Adrenal gland (tissue), 5 donors: ENCODE measurements at regions not wholly inside any gene's neighbourhood (a gene's known extent, or its start where the extent isn't known, plus 50 kb on each side); places are given as distances from the start of the nearest gene placed in this dataset.

Experiments used
- POLR2A ChIP-seq, 2 donors: fragments of 450-650 bp; IDR thresholded peaks; one replicate each; pipeline ENCODE4 v1.6.1; 2017; ENCODE audit warnings: antibody characterized with exemption in 2 of 2, mild to moderate bottlenecking in 2 of 2, moderate library complexity in 1 of 2
- TF ChIP-seq, protein P1 (sequence below), 6 experiments: fragments of 450-650 bp in 4 of 6; fragments of 200-600 bp in 2 of 6; sonication (generic) in 1 of 6; IDR thresholded peaks; 1 replicate in 5 of 6; 2 replicates in 1 of 6; pipeline versions ENCODE4 v1.5.1 to v1.8.0; 2016 to 2021; ENCODE audit warnings: antibody characterized with exemption in 6 of 6, mild to moderate bottlenecking in 2 of 6, moderate library complexity in 1 of 6
- donor health status: DM: no; HTN: no; CAD: no.

DNA sequence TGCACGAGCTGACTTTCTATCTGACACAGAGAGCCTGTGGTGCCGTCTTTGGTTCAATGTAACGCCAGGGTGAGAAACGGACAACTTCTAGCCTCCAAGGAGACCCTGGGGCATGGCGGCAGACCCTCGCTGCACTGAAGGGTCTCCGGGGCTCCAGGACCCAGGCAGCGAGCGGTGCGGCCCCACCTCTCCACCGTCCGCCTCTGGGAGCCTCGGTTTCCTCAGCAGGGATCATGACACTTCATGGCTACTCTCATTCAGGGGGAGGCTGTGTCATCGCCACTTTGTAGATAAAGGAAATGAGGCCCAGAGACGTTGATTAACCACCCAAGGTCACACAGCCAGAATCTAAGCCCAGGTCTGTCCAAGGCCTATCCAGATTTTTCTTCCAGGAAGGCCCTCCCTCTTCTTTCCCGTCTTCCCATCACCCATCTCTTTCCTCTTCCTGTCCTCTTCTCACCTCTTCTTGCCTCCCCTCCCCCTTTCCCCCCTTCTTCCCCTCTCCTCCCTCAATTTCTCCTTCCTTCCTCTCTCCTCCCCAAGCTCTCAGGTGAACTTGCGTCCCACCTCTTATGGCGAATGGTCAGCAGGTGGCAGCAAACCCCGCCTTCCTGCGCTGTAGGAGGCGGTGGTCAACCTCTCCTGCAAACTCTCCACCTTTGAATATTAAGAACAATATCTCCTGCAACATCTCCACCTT is 69.3 kb upstream of the HMX1 start:
- TF ChIP-seq, protein P1, sequence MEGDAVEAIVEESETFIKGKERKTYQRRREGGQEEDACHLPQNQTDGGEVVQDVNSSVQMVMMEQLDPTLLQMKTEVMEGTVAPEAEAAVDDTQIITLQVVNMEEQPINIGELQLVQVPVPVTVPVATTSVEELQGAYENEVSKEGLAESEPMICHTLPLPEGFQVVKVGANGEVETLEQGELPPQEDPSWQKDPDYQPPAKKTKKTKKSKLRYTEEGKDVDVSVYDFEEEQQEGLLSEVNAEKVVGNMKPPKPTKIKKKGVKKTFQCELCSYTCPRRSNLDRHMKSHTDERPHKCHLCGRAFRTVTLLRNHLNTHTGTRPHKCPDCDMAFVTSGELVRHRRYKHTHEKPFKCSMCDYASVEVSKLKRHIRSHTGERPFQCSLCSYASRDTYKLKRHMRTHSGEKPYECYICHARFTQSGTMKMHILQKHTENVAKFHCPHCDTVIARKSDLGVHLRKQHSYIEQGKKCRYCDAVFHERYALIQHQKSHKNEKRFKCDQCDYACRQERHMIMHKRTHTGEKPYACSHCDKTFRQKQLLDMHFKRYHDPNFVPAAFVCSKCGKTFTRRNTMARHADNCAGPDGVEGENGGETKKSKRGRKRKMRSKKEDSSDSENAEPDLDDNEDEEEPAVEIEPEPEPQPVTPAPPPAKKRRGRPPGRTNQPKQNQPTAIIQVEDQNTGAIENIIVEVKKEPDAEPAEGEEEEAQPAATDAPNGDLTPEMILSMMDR (IDR thresholded peaks at IDR 0.05): no peak
- no peak for TF ChIP-seq POLR2A (IDR thresholded peaks at IDR 0.05)
